ENCODE measurements at regions not wholly inside any gene's neighbourhood (a gene's known extent, or its start where the extent isn't known, plus 50 kb on each side); places are given as distances from the start of the nearest gene placed in this dataset.

DNA sequence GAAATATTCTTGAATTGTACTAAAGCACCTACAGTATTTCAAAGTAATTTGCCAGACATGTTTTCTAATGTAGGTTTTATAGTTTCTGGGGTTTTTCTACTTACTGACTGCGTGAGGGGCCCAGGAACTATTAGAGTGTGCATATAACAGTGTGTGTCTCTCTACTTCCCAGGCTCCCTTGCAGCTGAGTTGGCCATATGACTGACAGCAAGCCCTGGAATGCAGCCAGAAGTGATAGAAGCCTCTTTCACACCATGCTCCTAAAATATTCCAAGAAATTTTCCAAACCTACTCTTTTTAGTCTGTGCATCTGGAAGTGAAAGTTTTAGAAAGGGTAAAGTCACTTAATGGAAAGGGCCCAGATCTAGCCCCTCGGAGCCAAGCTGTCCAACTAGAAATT lies 96.7 kb upstream of the SLC7A11 start:
- TF ChIP-seq SIN3A (IDR thresholded peaks at IDR 0.05; ENCODE audit: borderline replicate concordance, insufficient read depth, low read length), result no peak
- TF ChIP-seq TAF1 (IDR thresholded peaks at IDR 0.05; ENCODE audit: borderline replicate concordance, insufficient read depth, low read length), result no peak
- TF ChIP-seq, protein P1, sequence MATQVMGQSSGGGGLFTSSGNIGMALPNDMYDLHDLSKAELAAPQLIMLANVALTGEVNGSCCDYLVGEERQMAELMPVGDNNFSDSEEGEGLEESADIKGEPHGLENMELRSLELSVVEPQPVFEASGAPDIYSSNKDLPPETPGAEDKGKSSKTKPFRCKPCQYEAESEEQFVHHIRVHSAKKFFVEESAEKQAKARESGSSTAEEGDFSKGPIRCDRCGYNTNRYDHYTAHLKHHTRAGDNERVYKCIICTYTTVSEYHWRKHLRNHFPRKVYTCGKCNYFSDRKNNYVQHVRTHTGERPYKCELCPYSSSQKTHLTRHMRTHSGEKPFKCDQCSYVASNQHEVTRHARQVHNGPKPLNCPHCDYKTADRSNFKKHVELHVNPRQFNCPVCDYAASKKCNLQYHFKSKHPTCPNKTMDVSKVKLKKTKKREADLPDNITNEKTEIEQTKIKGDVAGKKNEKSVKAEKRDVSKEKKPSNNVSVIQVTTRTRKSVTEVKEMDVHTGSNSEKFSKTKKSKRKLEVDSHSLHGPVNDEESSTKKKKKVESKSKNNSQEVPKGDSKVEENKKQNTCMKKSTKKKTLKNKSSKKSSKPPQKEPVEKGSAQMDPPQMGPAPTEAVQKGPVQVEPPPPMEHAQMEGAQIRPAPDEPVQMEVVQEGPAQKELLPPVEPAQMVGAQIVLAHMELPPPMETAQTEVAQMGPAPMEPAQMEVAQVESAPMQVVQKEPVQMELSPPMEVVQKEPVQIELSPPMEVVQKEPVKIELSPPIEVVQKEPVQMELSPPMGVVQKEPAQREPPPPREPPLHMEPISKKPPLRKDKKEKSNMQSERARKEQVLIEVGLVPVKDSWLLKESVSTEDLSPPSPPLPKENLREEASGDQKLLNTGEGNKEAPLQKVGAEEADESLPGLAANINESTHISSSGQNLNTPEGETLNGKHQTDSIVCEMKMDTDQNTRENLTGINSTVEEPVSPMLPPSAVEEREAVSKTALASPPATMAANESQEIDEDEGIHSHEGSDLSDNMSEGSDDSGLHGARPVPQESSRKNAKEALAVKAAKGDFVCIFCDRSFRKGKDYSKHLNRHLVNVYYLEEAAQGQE (IDR thresholded peaks at IDR 0.05; ENCODE audit: insufficient read depth in 1 of 2, low read depth in 2 of 2, low read length in 2 of 2), result no peak
- no peak for TF ChIP-seq FOXP2 (optimal IDR thresholded peaks at IDR 0.05; ENCODE audit: borderline replicate concordance, extremely low read depth, extremely low read length, insufficient read depth)
- TF ChIP-seq POLR2AphosphoS5 (IDR thresholded peaks at IDR 0.05; ENCODE audit: low read depth, low read length), result no peak

DNA sequence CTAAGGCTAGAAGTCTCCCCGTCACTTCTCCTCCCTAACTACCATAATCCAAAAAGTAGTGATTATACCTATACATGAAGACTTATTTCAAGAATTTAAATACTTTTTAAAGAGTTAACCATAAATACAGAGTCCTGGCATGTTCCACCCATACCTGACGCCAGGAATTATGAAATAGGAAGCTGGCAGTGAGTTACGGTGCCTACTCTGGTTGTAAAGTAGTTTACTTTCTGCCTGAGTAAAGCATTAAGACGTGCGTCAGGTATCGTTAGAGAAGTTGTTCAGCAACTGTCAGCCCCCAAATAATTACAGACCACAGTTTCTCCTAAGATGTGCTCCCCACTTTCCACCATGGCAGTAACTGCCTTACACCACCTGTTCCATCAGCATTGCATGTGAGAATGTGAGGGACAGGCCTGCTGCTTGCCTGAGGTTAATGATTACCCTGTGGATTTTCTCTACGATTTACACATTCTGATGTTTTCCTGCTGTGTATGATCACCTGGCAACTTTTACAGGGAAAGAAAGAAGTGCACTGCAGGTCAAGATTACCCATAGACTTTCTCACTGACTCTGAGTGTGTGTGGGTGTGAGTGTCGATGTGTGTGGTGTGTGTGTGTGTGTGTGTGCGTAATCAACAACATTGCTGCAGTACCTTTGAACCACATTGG lies 92.3 kb upstream of the SLC7A11 start:
- TF ChIP-seq FOXP2 (optimal IDR thresholded peaks at IDR 0.05; ENCODE audit: borderline replicate concordance, extremely low read depth, extremely low read length, insufficient read depth), result no peak
- TF ChIP-seq TAF1 (IDR thresholded peaks at IDR 0.05; ENCODE audit: borderline replicate concordance, insufficient read depth, low read length), result no peak
- TF ChIP-seq, protein P1 (IDR thresholded peaks at IDR 0.05; ENCODE audit: insufficient read depth in 1 of 2, low read depth in 2 of 2, low read length in 2 of 2), result no peak
- TF ChIP-seq SIN3A (IDR thresholded peaks at IDR 0.05; ENCODE audit: borderline replicate concordance, insufficient read depth, low read length), result no peak
- no peak for TF ChIP-seq POLR2AphosphoS5 (IDR thresholded peaks at IDR 0.05; ENCODE audit: low read depth, low read length)

DNA sequence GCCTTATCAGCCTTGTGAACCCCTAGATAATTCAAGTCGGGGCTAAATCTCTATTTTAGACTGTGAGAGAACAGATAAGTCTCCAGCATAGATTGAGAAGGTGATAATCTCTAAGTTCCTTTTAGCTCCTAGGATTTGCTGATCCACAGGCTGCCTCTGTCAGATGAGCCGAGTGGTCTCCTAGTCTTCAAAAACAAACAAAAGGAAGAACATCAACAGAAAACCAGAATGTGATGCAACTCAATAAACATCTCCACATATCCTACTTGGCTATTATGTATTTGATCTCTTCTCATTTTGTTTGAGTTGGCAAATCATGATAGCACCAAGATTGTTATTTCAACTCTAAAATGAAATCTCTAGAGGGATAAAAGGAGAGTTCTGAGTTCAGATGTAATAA lies 88.4 kb upstream of the SLC7A11 start:
- no peak for TF ChIP-seq POLR2AphosphoS5 (IDR thresholded peaks at IDR 0.05; ENCODE audit: low read depth, low read length)

DNA sequence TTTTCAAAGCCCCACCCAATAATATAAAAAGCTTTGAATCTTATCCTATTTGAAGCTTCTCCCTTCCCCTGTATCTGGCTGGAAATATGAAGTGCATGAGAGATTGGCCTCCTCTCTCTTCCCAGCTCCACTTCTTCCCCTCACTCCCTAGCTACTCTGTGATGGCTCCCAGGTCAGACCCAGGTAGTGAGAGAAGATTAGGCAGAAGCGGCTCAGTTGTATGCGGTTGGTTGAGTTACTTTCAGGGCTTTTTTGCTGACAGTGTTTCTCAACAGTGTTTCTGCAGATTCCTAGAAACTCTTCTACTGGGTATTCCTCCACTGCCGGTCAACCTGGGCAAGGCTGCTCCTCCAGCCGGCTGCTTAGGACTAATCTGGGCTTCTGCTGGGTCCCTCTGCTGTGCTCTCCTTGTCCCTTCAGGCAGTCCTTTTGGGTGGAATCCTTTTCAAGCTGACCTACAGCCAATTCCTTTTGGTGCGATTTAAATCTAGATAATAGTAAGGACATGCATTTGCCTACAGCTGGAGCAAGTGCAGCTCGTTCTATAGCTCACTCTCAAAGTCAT lies 87.4 kb upstream of the SLC7A11 start:
- TF ChIP-seq FOXP2 (optimal IDR thresholded peaks at IDR 0.05; ENCODE audit: borderline replicate concordance, extremely low read depth, extremely low read length, insufficient read depth), result no peak
- TF ChIP-seq POLR2AphosphoS5 (IDR thresholded peaks at IDR 0.05; ENCODE audit: low read depth, low read length), result no peak
- TF ChIP-seq TAF1 (IDR thresholded peaks at IDR 0.05; ENCODE audit: borderline replicate concordance, insufficient read depth, low read length), result no peak
- TF ChIP-seq SIN3A (IDR thresholded peaks at IDR 0.05; ENCODE audit: borderline replicate concordance, insufficient read depth, low read length), result no peak
- TF ChIP-seq, protein P1 (IDR thresholded peaks at IDR 0.05; ENCODE audit: insufficient read depth in 1 of 2, low read depth in 2 of 2, low read length in 2 of 2), result no peak

DNA sequence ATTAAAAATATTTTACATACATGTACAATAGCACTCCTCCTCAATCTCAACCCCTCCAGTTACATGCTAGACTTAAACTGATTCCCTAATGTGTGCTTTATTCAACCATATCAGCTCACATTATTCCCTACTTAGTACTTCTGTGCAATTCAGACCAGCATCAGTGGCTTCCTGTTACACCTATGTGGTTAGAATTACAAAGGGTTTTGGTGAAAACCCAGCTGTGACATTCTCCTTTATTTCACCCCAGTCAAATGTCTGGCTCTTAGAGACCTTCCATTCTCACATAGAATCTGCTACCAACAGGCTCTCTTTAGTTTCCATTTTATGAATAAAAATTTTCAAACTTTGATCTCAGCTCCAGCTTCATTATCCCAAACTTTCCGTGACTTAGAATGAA lies 85.2 kb upstream of the SLC7A11 start:
- TF ChIP-seq POLR2AphosphoS5 (IDR thresholded peaks at IDR 0.05; ENCODE audit: low read depth, low read length) (no peak), SIN3A (IDR thresholded peaks at IDR 0.05; ENCODE audit: borderline replicate concordance, insufficient read depth, low read length) (no peak), FOXP2 (optimal IDR thresholded peaks at IDR 0.05; ENCODE audit: borderline replicate concordance, extremely low read depth, extremely low read length, insufficient read depth) (no peak), TAF1 (IDR thresholded peaks at IDR 0.05; ENCODE audit: borderline replicate concordance, insufficient read depth, low read length) (no peak)
- TF ChIP-seq, protein P1 (IDR thresholded peaks at IDR 0.05; ENCODE audit: insufficient read depth in 1 of 2, low read depth in 2 of 2, low read length in 2 of 2), result no peak

Data from PFSK-1 (cell line).